SHP77 (cell line): ENCODE measurements at regions not wholly inside any gene's neighbourhood (a gene's known extent, or its start where the extent isn't known, plus 50 kb on each side); places are given as distances from the start of the nearest gene placed in this dataset.
"Not testable (repeated sequence)": the region's sequence is repeated elsewhere in the genome, so short reads cannot be mapped to it uniquely, and the experiment has no call there.

Experiments
- DNase-seq, 2 experiments: peaks; one replicate each; lab custom pipeline; 2025; lab: John Stamatoyannopoulos, UW

GRCh38 chr1:223961985-223962384 lies 116.2 kb upstream of the TP53BP2 start:
- DNase-seq = not testable (repeated sequence)

GRCh38 chr1:223952801-223953200 lies 107.1 kb upstream of the TP53BP2 start:
- not testable (repeated sequence) for DNase-seq

GRCh38 chr1:223951551-223951950 lies 105.8 kb upstream of the TP53BP2 start:
- DNase-seq = not testable (repeated sequence)

- not testable (repeated sequence) for DNase-seq
These were observed 104.2 kb upstream of the TP53BP2 start for GRCh38 chr1:223949944-223950343.

GRCh38 chr1:223948041-223948440 lies 102.3 kb upstream of the TP53BP2 start:
- DNase-seq = not testable (repeated sequence)

- not testable (repeated sequence) for DNase-seq
These were observed 90.8 kb upstream of the TP53BP2 start for GRCh38 chr1:223936592-223936991.

- not testable (repeated sequence) for DNase-seq
These were observed 85.7 kb upstream of the TP53BP2 start for GRCh38 chr1:223931476-223931875.

GRCh38 chr1:223920805-223921204 lies 75.1 kb upstream of the TP53BP2 start:
- DNase-seq = not testable (repeated sequence)

- DNase-seq = not testable (repeated sequence)
These were observed 69.7 kb upstream of the TP53BP2 start for GRCh38 chr1:223915476-223915875.

GRCh38 chr1:223913715-223914114 lies 68.0 kb upstream of the TP53BP2 start:
- not testable (repeated sequence) for DNase-seq

GRCh38 chr1:223907943-223908587 lies 62.3 kb upstream of the TP53BP2 start:
- DNase-seq = not testable (repeated sequence)

GRCh38 chr1:223903221-223903620 lies 57.5 kb upstream of the TP53BP2 start:
- not testable (repeated sequence) for DNase-seq

- DNase-seq = not testable (repeated sequence)
These were observed 54.0 kb upstream of the TP53BP2 start for GRCh38 chr1:223899775-223900174.

- DNase-seq = not testable (repeated sequence)
These were observed 51.4 kb upstream of the TP53BP2 start for GRCh38 chr1:223897097-223897496.

- DNase-seq = not testable (repeated sequence)
These were observed 50.2 kb upstream of the TP53BP2 start for GRCh38 chr1:223895950-223896349.
